MM.1S (cell line): ENCODE measurements at regions not wholly inside any gene's neighbourhood (a gene's known extent, or its start where the extent isn't known, plus 50 kb on each side); places are given as distances from the start of the nearest gene placed in this dataset.

Experiments used
- DNase-seq: peaks from one replicate; pipeline ENCODE4 v3.0.0-alpha.2; 2015
- H2AFZ ChIP-seq: fragments of 300-600 bp; sonication (generic); 2 replicates; pipeline ENCODE4 v1.6.0; 2016; ENCODE audit warnings: antibody characterized with exemption, low read length
- H3F3A ChIP-seq: fragments of 300-600 bp; sonication (generic); 2 replicates; pipeline ENCODE4 v1.6.1; 2016; ENCODE audit warnings: mild to moderate bottlenecking, antibody characterized with exemption, low read length, moderate library complexity, mixed read lengths; ENCODE audit not compliant: insufficient read depth
- H3K27ac ChIP-seq: fragments of 300-600 bp; sonication (generic); 2 replicates; pipeline ENCODE4 v1.5.1; 2016; ENCODE audit warnings: mild to moderate bottlenecking, low read length
- H3K27me3 ChIP-seq: fragments of 300-600 bp; sonication (generic); replicated peaks from 2 replicates; pipeline ENCODE4 v1.6.0; 2016; ENCODE audit warnings: low read length; ENCODE audit not compliant: insufficient read depth
- H3K36me3 ChIP-seq: fragments of 300-600 bp; sonication (generic); replicated peaks from 2 replicates; pipeline ENCODE4 v1.6.1; 2016; ENCODE audit warnings: mild to moderate bottlenecking, low read length, mixed read lengths; ENCODE audit not compliant: insufficient read depth
- H3K4me1 ChIP-seq: fragments of 300-600 bp; sonication (generic); 2 replicates; pipeline ENCODE4 v1.6.1; 2016; ENCODE audit warnings: low read length, mixed read lengths
- H3K4me2 ChIP-seq: fragments of 300-600 bp; sonication (generic); 2 replicates; pipeline ENCODE4 v1.6.0; 2016; ENCODE audit warnings: low read depth, low read length
- H3K4me3 ChIP-seq: fragments of 300-600 bp; sonication (generic); 2 replicates; pipeline ENCODE4 v1.5.1; 2016; ENCODE audit warnings: low read length, mixed read lengths
- H3K79me2 ChIP-seq: fragments of 300-600 bp; sonication (generic); 2 replicates; pipeline ENCODE4 v1.6.1; 2016; ENCODE audit warnings: mixed run types, low read length, mixed read lengths
- H3K9ac ChIP-seq: fragments of 300-600 bp; sonication (generic); 2 replicates; pipeline ENCODE4 v1.6.1; 2016; ENCODE audit warnings: low read length, mixed read lengths
- H3K9me2 ChIP-seq: fragments of 300-600 bp; sonication (generic); replicated peaks from 2 replicates; pipeline ENCODE4 v1.6.1; 2016; ENCODE audit warnings: mild to moderate bottlenecking, low read length, mixed read lengths; ENCODE audit not compliant: insufficient read depth
- H3K9me3 ChIP-seq: fragments of 300-600 bp; sonication (generic); replicated peaks from 2 replicates; pipeline ENCODE4 v1.6.1; 2016; ENCODE audit warnings: mild to moderate bottlenecking, low read length, mixed read lengths; ENCODE audit not compliant: insufficient read depth
- H4K20me1 ChIP-seq: fragments of 300-600 bp; sonication (generic); 2 replicates; pipeline ENCODE4 v1.6.1; 2016; ENCODE audit warnings: mild to moderate bottlenecking, low read length, moderate library complexity, mixed read lengths; ENCODE audit not compliant: insufficient read depth
- CTCF ChIP-seq: fragments of 300-600 bp; sonication (generic); IDR thresholded peaks from 2 replicates; pipeline ENCODE4 v1.5.1; 2016; ENCODE audit warnings: antibody characterized with exemption, low read length, mixed read lengths
- EZH2 ChIP-seq: fragments of 300-600 bp; sonication (generic); optimal IDR thresholded peaks from 2 replicates; pipeline ENCODE3; 2017; ENCODE audit warnings: low read depth, mild to moderate bottlenecking, antibody characterized with exemption, low read length, mixed read lengths
- EZH2phosphoT487 ChIP-seq: fragments of 300-600 bp; sonication (generic); IDR thresholded peaks from 2 replicates; pipeline ENCODE4 v1.6.1; 2018; ENCODE audit warnings: antibody characterized with exemption, low read length

GRCh38 chrX:6821730-6822129 is 286.8 kb upstream of the VCX3A start:
- Histone ChIP-seq H3K9me2 (no peaks in the 10 kb centered on the region), H2AFZ (no peak overlapping the region), H3K4me1 (no peaks in the 10 kb centered on the region), H3K9ac (no peak overlapping the region), H3K9me3 (no peaks in the 10 kb centered on the region), H3K36me3 (no peaks in the 10 kb centered on the region), H4K20me1 (no peaks in the 10 kb centered on the region), H3K79me2 (no peaks in the 10 kb centered on the region), H3K4me2 (no peak overlapping the region), H3K27ac (no peak overlapping the region), H3K4me3 (no peak overlapping the region), H3K27me3 (no peaks in the 10 kb centered on the region), H3F3A (no peaks in the 10 kb centered on the region)
- TF ChIP-seq EZH2phosphoT487: no peak
- no peak for TF ChIP-seq CTCF
- no peak for TF ChIP-seq EZH2
- no peak for DNase-seq

- Histone ChIP-seq H4K20me1 (no peaks in the 10 kb centered on the region), H3K79me2 (no peaks in the 10 kb centered on the region), H3K4me3 (no peak overlapping the region), H3K36me3 (no peaks in the 10 kb centered on the region), H3K27me3 (no peaks in the 10 kb centered on the region), H3K9ac (no peak overlapping the region), H3K4me2 (no peak overlapping the region), H3K27ac (no peak overlapping the region), H3K9me2 (no peaks in the 10 kb centered on the region), H2AFZ (no peak overlapping the region), H3K9me3 (no peaks in the 10 kb centered on the region), H3K4me1 (no peaks in the 10 kb centered on the region), H3F3A (no peaks in the 10 kb centered on the region)
- no peak for DNase-seq
- TF ChIP-seq EZH2phosphoT487 (no peak), EZH2 (no peak), CTCF (no peak)
These were observed 279.0 kb upstream of the VCX3A start for GRCh38 chrX:6813836-6814370.

DNA sequence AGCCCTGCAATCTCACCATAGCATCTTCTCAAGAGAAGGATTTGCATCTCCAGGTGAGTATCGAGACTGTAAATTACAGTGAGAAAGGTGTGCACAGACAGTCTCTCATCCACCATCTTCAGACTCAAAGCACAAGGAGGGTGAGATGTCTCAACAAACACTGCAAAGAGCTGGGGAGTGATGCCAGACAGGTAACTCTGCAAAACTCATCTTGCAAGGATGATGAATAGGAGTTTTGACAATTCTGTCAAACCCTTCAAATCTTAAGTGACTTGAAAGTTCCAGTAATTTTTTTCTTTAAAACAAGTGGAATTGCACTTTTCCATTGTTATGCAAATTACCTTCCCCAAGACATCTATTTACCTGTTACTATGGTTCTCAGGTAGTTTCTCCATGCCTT is 277.2 kb upstream of the VCX3A start:
- no peak for DNase-seq
- Histone ChIP-seq H4K20me1 (no peaks in the 10 kb centered on the region), H3K4me1 (no peaks in the 10 kb centered on the region), H3K9me2 (no peaks in the 10 kb centered on the region), H3K27ac (no peak overlapping the region), H2AFZ (no peak overlapping the region), H3K27me3 (no peaks in the 10 kb centered on the region), H3K4me2 (no peak overlapping the region), H3K36me3 (no peaks in the 10 kb centered on the region), H3K79me2 (no peaks in the 10 kb centered on the region), H3K9ac (no peak overlapping the region), H3K9me3 (no peaks in the 10 kb centered on the region), H3K4me3 (no peak overlapping the region), H3F3A (no peaks in the 10 kb centered on the region)
- no peak for TF ChIP-seq CTCF
- no peak for TF ChIP-seq EZH2phosphoT487
- no peak for TF ChIP-seq EZH2
